PC-3 (cell line): ENCODE measurements at regions not wholly inside any gene's neighbourhood (a gene's known extent, or its start where the extent isn't known, plus 50 kb on each side); places are given as distances from the start of the nearest gene placed in this dataset.
"Not testable (repeated sequence)": the region's sequence is repeated elsewhere in the genome, so short reads cannot be mapped to it uniquely, and the experiment has no call there.

Experiments
- EZH2 ChIP-seq: fragments of 300-600 bp; sonication (generic); IDR thresholded peaks from one replicate; pipeline ENCODE4 v1.6.1; 2017; ENCODE audit warnings: antibody characterized with exemption, mild to moderate bottlenecking, low read length; ENCODE audit not compliant: unreplicated experiment
- TF ChIP-seq, protein P1 (sequence below): fragments of 300-600 bp; sonication (generic); conservative IDR thresholded peaks from 2 replicates; pipeline ENCODE4 v1.5.1; 2017; ENCODE audit warnings: antibody characterized with exemption, low read depth, mild to moderate bottlenecking, low read length

- TF ChIP-seq, protein P1, sequence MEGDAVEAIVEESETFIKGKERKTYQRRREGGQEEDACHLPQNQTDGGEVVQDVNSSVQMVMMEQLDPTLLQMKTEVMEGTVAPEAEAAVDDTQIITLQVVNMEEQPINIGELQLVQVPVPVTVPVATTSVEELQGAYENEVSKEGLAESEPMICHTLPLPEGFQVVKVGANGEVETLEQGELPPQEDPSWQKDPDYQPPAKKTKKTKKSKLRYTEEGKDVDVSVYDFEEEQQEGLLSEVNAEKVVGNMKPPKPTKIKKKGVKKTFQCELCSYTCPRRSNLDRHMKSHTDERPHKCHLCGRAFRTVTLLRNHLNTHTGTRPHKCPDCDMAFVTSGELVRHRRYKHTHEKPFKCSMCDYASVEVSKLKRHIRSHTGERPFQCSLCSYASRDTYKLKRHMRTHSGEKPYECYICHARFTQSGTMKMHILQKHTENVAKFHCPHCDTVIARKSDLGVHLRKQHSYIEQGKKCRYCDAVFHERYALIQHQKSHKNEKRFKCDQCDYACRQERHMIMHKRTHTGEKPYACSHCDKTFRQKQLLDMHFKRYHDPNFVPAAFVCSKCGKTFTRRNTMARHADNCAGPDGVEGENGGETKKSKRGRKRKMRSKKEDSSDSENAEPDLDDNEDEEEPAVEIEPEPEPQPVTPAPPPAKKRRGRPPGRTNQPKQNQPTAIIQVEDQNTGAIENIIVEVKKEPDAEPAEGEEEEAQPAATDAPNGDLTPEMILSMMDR = not testable (repeated sequence)
- not testable (repeated sequence) for TF ChIP-seq EZH2
Measured at GRCh38 chr7:142495879-142496278, 238.0 kb upstream of the PRSS58 start.
